LNCaP clone FGC (cell line): ENCODE measurements at regions not wholly inside any gene's neighbourhood (a gene's known extent, or its start where the extent isn't known, plus 50 kb on each side); places are given as distances from the start of the nearest gene placed in this dataset.

Experiments
- DNase-seq: peaks from one replicate; pipeline ENCODE4 v3.0.0-alpha.2; 2011; ENCODE audit warnings: low read depth
- H3K4me3 ChIP-seq: 2 replicates; pipeline ENCODE4 v1.5.1; 2011; ENCODE audit warnings: mild to moderate bottlenecking, low read depth, low read length, control low read depth
- TF ChIP-seq, protein P1 (sequence below): IDR thresholded peaks from 2 replicates; pipeline ENCODE4 v1.5.1; 2012; ENCODE audit warnings: mild to moderate bottlenecking; ENCODE audit not compliant: control insufficient read depth, insufficient read depth; ENCODE audit errors: extremely low read depth

DNA sequence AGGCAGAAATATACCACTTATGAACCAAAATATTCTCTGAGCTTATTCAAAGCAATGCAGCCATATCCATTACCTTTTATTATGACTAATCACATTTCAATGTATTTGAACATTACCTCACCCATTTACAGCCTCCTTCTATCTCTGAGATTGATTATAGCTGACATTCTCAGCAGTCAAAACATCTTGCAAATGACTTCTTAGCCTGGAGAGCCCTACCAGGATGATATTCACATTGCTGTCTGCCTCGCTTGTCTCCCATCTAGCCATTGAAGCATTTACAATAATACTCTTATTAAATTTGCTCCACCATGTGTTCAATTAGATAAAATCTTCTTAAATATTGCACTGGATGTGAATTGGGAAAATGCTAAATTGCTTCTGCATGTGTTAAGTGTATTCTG, 1879.9 kb upstream of the ACO1 start:
- TF ChIP-seq, protein P1, sequence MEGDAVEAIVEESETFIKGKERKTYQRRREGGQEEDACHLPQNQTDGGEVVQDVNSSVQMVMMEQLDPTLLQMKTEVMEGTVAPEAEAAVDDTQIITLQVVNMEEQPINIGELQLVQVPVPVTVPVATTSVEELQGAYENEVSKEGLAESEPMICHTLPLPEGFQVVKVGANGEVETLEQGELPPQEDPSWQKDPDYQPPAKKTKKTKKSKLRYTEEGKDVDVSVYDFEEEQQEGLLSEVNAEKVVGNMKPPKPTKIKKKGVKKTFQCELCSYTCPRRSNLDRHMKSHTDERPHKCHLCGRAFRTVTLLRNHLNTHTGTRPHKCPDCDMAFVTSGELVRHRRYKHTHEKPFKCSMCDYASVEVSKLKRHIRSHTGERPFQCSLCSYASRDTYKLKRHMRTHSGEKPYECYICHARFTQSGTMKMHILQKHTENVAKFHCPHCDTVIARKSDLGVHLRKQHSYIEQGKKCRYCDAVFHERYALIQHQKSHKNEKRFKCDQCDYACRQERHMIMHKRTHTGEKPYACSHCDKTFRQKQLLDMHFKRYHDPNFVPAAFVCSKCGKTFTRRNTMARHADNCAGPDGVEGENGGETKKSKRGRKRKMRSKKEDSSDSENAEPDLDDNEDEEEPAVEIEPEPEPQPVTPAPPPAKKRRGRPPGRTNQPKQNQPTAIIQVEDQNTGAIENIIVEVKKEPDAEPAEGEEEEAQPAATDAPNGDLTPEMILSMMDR, result no peak
- no peak overlapping the region for H3K4me3 ChIP-seq
- DNase-seq, result no peak

- no peak for DNase-seq
- H3K4me3 ChIP-seq, result no peak overlapping the region
- TF ChIP-seq, protein P1, result no peak
Observed at GRCh38 chr9:30505311-30505710, 1879.1 kb upstream of the ACO1 start.

- H3K4me3 ChIP-seq, result no peak overlapping the region
- TF ChIP-seq, protein P1, result no peak
- DNase-seq, result no peak
Observed at GRCh38 chr9:30506749-30507148, 1877.7 kb upstream of the ACO1 start.

DNA sequence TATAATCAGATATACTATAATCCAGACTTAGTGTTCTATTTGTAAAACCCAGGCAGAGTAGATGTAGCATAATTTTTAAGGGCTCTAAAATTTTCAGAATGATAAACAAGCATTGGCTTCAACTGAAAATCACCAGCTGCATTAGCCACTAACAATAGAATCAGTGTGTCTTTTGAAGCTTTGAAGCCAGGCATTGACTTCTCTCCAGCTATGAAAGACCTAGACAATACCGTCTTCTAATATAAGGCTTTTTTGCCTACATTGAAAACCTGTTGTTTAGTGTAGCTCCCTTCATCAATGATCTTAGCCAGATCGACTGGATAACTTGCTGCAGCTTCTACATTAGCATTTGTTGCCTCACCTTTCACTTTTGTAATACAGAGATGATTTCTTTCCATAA, 1877.3 kb upstream of the ACO1 start:
- DNase-seq, result no peak
- TF ChIP-seq, protein P1, result no peak
- H3K4me3 ChIP-seq, result no peak overlapping the region

DNA sequence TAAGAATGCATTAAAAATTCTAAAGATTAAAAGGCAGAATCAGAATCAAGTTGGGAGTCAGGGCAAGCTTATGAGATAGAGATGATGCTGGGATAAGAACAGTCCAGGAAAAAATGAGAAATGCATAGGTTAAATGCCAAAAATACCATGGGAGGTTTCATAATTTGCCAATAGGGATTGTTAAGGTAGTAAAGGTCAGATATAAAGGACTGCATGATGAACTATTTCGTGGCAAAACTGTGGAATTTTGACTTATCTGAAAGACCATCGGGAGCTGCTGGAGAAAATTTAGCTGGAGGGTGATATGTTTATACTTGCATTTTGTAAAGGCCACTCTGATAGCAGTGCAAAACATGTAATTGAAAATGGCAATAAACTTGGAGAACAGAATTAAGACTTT, 1872.8 kb upstream of the ACO1 start:
- no peak overlapping the region for H3K4me3 ChIP-seq
- TF ChIP-seq, protein P1, result no peak
- no peak for DNase-seq

DNA sequence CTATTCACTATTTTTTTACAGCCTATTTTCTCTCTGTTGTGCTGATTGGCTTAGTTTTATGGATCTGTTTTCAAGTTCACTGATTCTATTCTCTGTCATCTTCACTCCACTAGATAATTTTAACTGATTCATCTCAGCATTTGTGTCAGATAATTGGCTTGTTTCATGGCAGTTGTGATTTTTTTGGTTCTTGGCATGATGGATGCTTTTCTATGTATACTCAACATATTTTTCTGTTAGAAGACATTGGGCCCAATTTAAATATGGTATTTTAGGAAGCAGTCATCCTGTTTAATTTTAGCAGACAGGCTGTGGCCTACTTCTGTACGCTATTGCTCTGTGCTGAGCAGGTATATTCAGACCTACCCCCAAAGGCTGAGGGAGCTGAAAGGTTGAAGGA, 1865.3 kb upstream of the ACO1 start:
- TF ChIP-seq, protein P1, result no peak
- H3K4me3 ChIP-seq, result no peak overlapping the region
- DNase-seq, result no peak

- DNase-seq, result no peak
- TF ChIP-seq, protein P1, result no peak
- H3K4me3 ChIP-seq, result no peak overlapping the region
Observed at GRCh38 chr9:30519756-30520155, 1864.7 kb upstream of the ACO1 start.
